ENCODE measurements at regions not wholly inside any gene's neighbourhood (a gene's known extent, or its start where the extent isn't known, plus 50 kb on each side); places are given as distances from the start of the nearest gene placed in this dataset.

DNA sequence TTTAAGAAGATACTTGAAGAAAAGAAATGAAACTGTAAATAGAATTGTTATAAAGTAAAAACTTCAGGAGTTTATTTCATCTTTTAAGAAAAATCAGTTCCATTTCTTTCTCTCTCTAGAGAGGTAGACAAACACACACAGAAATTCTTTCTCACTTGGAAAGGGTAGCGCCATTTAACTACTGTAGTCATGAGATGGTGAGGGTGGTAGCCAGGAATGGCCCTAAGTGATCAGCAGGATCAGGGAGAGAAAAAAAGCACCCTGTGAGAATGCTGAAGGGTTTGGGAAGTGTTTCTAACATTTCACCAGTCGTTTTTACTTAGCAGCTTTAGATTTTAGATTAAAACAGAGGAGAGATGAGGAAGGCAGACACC lies 205.7 kb upstream of the RUNX1 start:
- TF ChIP-seq CTCF (IDR thresholded peaks at IDR 0.05) (no peak), POLR2A (IDR thresholded peaks at IDR 0.05) (no peak)
